Esophagus muscularis mucosa (tissue), 4 donors: ENCODE measurements at regions not wholly inside any gene's neighbourhood (a gene's known extent, or its start where the extent isn't known, plus 50 kb on each side); places are given as distances from the start of the nearest gene placed in this dataset.
"Not testable (repeated sequence)": the region's sequence is repeated elsewhere in the genome, so short reads cannot be mapped to it uniquely, and the experiment has no call there.

Experiments
- DNase-seq: peaks from one replicate; pipeline ENCODE4 v3.0.0-alpha.2; 2017; ENCODE audit errors: extremely low spot score
- H3K27ac ChIP-seq, 4 donors: fragments of 200-600 bp; sonication (generic); replicated peaks in 1 of 4; 1 replicate in 3 of 4; 2 replicates in 1 of 4; pipeline ENCODE4 v1.5.1; 2016 to 2019; ENCODE audit warnings: mild to moderate bottlenecking in 1 of 4
- H3K27me3 ChIP-seq, 4 donors: fragments of 200-600 bp; sonication (generic); one replicate each; pipeline versions ENCODE4 v1.5.1 to v1.6.0; 2016 to 2019
- H3K36me3 ChIP-seq, 4 donors: fragments of 200-600 bp; sonication (generic); one replicate each; pipeline ENCODE4 v1.5.1; 2016 to 2019
- H3K4me1 ChIP-seq, 4 donors: fragments of 200-600 bp; sonication (generic); one replicate each; pipeline ENCODE4 v1.5.1; 2016 to 2019
- H3K4me3 ChIP-seq, 4 donors: fragments of 200-600 bp; sonication (generic); 1 replicate in 2 of 4; 2 replicates in 2 of 4; pipeline ENCODE4 v1.5.1; 2016 to 2019; ENCODE audit warnings: mild to moderate bottlenecking in 4 of 4, moderate library complexity in 1 of 4
- H3K9me3 ChIP-seq, 4 donors: fragments of 200-600 bp; sonication (generic); 1 replicate in 3 of 4; 2 replicates in 1 of 4; pipeline ENCODE4 v1.5.1; 2016 to 2019
- EP300 ChIP-seq: sonication (generic); formaldehyde crosslinking; IDR thresholded peaks from one replicate; pipeline ENCODE4 v1.6.1; 2017; ENCODE audit warnings: antibody characterized with exemption
- POLR2A ChIP-seq: fragments of 450-650 bp; IDR thresholded peaks from one replicate; pipeline ENCODE4 v1.6.1; 2017; ENCODE audit warnings: antibody characterized with exemption, moderate library complexity, mild to moderate bottlenecking, low read depth
- POLR2AphosphoS5 ChIP-seq, 2 donors: sonication (generic); formaldehyde crosslinking; IDR thresholded peaks; one replicate each; pipeline ENCODE4 v1.6.1; 2017; ENCODE audit warnings: antibody characterized with exemption in 2 of 2
- WGBS: methylation state at CpG from one replicate; pipeline ENCODE4 v1.1.5; 2018; 5-methylcytosine and 5-hydroxymethylcytosine counted together
- intact Hi-C: fragments of 100-400 bp; cut with DNase I; formaldehyde crosslinking; loops from one replicate; pipeline ENCODE4 v1.15.1; 2023
- TF ChIP-seq, protein P1 (sequence below), 3 experiments: fragments of 200-600 bp in 2 of 3; fragments of 450-650 bp in 1 of 3; sonication (generic) in 2 of 3; IDR thresholded peaks; one replicate each; pipeline ENCODE4 v1.5.1; 2017 to 2019; ENCODE audit warnings: antibody characterized with exemption in 3 of 3, mild to moderate bottlenecking in 2 of 3, moderate library complexity in 1 of 3

GRCh38 chr10:45160271-45160670, 155.1 kb downstream of the OR13A1 start:
- H3K4me3 ChIP-seq, result no peak overlapping the region
- no peaks in the 10 kb centered on the region for H3K36me3 ChIP-seq
- intact Hi-C loops, result no loop called here
- WGBS, result 40% methylated on average over 1 of the region's 1 CpG
- H3K9me3 ChIP-seq, result no peaks in the 10 kb centered on the region
- no peaks in the 10 kb centered on the region for H3K27me3 ChIP-seq
- TF ChIP-seq EP300 (no peak), POLR2A (no peak), POLR2AphosphoS5 (IDR thresholded peaks at IDR 0.05) (no peak)
- TF ChIP-seq, protein P1, sequence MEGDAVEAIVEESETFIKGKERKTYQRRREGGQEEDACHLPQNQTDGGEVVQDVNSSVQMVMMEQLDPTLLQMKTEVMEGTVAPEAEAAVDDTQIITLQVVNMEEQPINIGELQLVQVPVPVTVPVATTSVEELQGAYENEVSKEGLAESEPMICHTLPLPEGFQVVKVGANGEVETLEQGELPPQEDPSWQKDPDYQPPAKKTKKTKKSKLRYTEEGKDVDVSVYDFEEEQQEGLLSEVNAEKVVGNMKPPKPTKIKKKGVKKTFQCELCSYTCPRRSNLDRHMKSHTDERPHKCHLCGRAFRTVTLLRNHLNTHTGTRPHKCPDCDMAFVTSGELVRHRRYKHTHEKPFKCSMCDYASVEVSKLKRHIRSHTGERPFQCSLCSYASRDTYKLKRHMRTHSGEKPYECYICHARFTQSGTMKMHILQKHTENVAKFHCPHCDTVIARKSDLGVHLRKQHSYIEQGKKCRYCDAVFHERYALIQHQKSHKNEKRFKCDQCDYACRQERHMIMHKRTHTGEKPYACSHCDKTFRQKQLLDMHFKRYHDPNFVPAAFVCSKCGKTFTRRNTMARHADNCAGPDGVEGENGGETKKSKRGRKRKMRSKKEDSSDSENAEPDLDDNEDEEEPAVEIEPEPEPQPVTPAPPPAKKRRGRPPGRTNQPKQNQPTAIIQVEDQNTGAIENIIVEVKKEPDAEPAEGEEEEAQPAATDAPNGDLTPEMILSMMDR (IDR thresholded peaks at IDR 0.05), result no peak
- DNase-seq, result no peak
- H3K4me1 ChIP-seq, result no peaks in the 10 kb centered on the region
- H3K27ac ChIP-seq, result no peak overlapping the region

GRCh38 chr10:45163315-45163975, 152.0 kb downstream of the OR13A1 start:
- TF ChIP-seq, protein P1 (IDR thresholded peaks at IDR 0.05), result no peak
- no peak for TF ChIP-seq POLR2A
- 93% methylated on average over 3 of the region's 3 CpGs for WGBS
- Histone ChIP-seq H3K36me3 (no peaks in the 10 kb centered on the region), H3K9me3 (no peaks in the 10 kb centered on the region), H3K4me1 (no peaks in the 10 kb centered on the region), H3K27ac (no peak overlapping the region), H3K4me3 (no peak overlapping the region), H3K27me3 (no peaks in the 10 kb centered on the region)
- no peak for DNase-seq
- intact Hi-C loops, result no loop called here

GRCh38 chr10:45175520-45176118, 139.8 kb downstream of the OR13A1 start:
- H3K9me3 ChIP-seq, H3K27me3 ChIP-seq, intact Hi-C loops, H3K4me3 ChIP-seq, H3K36me3 ChIP-seq, DNase-seq, H3K27ac ChIP-seq: not testable (repeated sequence)
- peaks cover 0 to 13% (median 9%) of the 10 kb centered on the region in 4 donors for H3K4me1 ChIP-seq
- WGBS, result 77% methylated on average over 8 of the region's 8 CpGs

- WGBS, result 45% methylated on average over 13 of the region's 13 CpGs
- TF ChIP-seq POLR2AphosphoS5 (IDR thresholded peaks at IDR 0.05) (no peak), POLR2A (no peak), EP300 (no peak)
- TF ChIP-seq, protein P1 (IDR thresholded peaks at IDR 0.05), result no peak
Measured at GRCh38 chr10:45179691-45180090, 135.7 kb downstream of the OR13A1 start.

GRCh38 chr10:45180507-45180906, 134.9 kb downstream of the OR13A1 start:
- intact Hi-C loops, result no loop called here
- WGBS, result 92% methylated on average over 13 of the region's 14 CpGs
- no peaks in the 10 kb centered on the region for H3K9me3 ChIP-seq
- H3K4me1 ChIP-seq, result peaks cover 0 to 22% (median 12%) of the 10 kb centered on the region in 4 donors
- no peaks in the 10 kb centered on the region for H3K36me3 ChIP-seq
- no peak for TF ChIP-seq POLR2A
- no peak for TF ChIP-seq POLR2AphosphoS5 (IDR thresholded peaks at IDR 0.05)
- TF ChIP-seq, protein P1 (IDR thresholded peaks at IDR 0.05), result no peak
- no peak for TF ChIP-seq EP300
- no peak for DNase-seq
- H3K4me3 ChIP-seq, result no peak overlapping the region
- H3K27ac ChIP-seq, result no peak overlapping the region
- no peaks in the 10 kb centered on the region for H3K27me3 ChIP-seq

More at GRCh38 chr10:45179691-45180090, 135.7 kb downstream of the OR13A1 start:
- Histone ChIP-seq H3K27me3 (no peaks in the 10 kb centered on the region), H3K4me1 (peaks cover 0 to 22% (median 12%) of the 10 kb centered on the region in 4 donors), H3K9me3 (no peaks in the 10 kb centered on the region), H3K36me3 (no peaks in the 10 kb centered on the region), H3K27ac (no peak overlapping the region), H3K4me3 (no peak overlapping the region)
- DNase-seq, result no peak
- intact Hi-C loops, result no loop called here
